SW 1271 (cell line): ENCODE measurements at regions not wholly inside any gene's neighbourhood (a gene's known extent, or its start where the extent isn't known, plus 50 kb on each side); places are given as distances from the start of the nearest gene placed in this dataset.

ENCODE experiments used
- DNase-seq, 2 experiments: peaks; one replicate each; lab custom pipeline; 2025; lab: John Stamatoyannopoulos, UW

DNA sequence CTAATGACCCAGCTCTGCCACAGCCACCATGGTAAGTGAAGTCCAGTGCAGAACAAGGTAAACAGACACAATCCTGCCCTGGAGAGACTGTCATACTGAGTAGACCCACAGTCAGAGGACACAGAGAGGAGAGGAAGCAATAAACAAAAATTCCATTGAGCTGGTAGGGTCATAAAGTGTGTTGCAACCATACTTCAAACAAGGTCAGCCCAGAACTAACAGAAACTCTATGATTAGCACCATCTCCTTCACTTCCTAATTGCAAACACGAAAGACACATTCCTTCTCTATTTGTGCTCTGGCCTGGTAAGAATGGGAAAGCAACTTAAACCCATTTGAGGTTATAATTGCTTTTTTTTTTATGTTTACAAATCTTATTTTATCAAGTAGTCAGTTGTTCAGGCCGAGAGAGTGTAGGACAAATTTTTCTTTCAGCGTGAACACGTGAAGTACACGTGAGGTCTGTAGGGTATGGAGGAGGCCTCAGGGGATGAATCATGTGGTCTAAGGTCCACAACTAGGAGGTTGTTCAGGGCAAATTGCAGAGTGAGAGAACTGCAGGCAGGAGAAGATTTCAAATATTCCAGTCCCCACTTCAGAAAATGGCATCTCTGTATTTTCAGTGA, 71.4 kb upstream of the GLS start:
- DNase-seq, result no peak

GRCh38 chr2:190809876-190810525, 70.6 kb upstream of the GLS start:
- DNase-seq, result no peak

DNA sequence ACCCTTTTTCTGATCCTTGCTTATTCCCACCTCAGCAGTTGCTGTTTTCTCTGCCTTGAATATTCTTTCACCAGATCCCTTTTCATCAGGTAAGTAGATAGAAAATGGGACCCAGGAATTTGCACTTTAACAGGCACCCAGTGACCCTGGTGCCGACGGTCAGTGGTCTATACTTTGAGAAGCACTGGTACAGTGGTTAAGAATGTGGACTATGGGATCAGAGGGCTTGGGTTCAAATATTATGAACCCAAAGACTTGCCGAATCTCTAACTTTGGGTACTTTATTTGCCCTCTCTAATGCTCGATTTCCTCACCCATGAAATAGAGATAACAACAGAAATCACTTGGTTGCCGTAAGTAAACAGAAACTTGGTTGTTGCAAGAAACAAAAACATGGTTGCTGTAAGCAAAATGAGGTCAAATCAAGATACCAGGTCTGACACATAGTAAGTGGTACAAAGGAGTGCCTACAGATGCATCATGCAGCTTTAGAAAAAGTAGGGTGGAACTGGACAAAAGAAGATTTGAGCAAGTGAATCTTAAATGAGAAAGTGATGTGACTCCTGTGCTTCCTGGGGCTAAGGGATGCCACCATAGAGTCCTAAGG, 69.5 kb upstream of the GLS start:
- no peak for DNase-seq

- no peak for DNase-seq
Measured at GRCh38 chr2:190811811-190812210, 68.8 kb upstream of the GLS start.

DNA sequence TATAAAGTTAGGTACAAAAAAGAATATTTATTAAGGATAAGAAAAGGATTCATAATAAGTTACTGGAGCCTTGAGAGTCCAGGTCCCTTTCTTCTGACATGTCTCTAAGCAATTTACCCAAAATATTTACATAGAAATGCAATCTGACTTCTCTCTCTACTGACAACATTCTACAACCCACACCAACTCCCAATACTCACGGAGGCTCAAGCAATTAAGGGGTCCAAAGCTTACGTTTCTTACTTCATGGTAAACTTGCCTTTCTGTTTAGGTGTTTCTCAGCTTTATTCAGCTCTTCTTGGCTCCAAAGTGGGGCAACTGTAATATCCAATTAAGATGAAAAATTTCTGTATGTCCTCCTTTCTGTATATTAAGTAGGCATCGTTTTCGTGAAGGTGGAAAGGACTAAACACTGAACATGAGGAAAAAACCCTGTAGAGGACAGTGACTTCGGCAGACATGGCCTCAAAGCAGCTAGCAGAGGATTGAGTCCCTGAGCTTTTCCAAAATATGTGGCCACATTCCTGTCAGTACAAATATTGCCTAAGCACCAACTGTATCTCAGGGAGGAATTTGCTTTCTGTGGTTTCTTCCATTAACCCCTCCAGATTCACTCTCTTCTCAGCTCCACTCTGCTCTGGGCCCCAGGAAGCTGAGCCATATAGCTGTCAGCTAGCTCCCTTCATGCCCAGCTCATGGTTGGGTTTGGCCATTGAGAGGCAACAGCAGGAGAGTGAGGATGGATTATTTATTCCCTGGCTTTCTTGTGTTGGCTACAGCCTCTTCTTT, 67.9 kb upstream of the GLS start:
- DNase-seq, result no peak

DNA sequence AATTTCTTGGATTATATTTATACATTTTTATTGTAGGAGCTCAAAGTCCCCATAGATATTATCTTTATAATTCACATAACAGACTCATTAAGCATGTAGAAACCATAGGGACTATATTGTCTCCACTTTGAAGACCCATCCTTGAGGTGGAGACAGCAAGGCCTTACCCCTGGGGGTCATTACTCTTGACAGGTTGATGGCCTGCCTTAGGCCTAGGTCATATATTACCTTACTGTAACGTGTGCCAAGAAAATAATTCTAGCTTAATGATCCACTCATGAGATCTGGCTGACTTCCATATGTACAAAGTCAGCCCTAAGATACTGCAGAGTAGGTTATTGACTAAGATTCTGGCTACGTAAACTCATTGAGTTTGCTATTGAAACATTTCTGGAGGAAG, 65.4 kb upstream of the GLS start:
- no peak for DNase-seq

GRCh38 chr2:190817082-190817481, 63.5 kb upstream of the GLS start:
- DNase-seq, result no peak

DNA sequence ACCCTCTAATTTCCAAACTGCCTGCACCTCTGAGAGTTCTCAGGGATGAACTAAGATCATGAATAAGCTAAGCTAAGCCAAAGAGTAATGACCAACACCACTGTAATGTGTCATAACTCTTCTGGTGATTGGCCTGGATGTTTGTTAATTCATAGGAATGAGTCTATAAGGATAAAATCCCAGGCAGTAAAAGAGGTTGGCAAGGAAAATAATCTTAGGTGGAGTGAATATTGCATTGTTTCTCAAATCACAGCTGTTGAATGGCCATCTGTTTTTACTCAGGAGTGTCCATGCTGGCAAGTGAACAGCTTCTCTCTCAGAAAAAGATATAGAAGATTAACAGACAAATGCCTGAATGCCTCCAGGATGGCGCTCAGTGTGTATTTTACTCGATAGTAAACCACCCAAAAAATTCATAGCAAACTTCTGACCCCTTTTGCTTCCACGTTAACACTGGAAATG, 60.8 kb upstream of the GLS start:
- no peak for DNase-seq

DNA sequence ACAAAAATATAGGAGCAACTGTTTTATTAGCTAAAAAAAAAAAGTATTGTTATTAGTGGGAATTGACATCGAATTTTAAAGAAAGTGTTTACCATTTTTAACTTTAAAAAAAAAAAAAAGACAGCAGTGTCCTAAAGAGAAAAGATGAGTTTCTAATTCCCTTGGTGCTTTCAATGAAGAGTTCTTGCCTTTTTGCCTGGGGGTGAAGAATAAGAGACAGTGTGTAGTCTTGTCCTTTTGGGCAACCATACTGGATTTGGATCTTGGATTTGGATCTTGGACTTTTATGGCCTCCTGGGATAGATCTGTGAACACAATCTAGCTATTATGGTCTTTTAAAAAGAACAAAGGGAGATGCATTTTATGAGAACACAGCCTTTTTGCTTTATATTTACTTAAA, 60.2 kb upstream of the GLS start:
- no peak for DNase-seq

- DNase-seq, result no peak
Measured at GRCh38 chr2:190822043-190822442, 58.6 kb upstream of the GLS start.

GRCh38 chr2:190827720-190828119, 52.9 kb upstream of the GLS start:
- DNase-seq, result no peak

DNA sequence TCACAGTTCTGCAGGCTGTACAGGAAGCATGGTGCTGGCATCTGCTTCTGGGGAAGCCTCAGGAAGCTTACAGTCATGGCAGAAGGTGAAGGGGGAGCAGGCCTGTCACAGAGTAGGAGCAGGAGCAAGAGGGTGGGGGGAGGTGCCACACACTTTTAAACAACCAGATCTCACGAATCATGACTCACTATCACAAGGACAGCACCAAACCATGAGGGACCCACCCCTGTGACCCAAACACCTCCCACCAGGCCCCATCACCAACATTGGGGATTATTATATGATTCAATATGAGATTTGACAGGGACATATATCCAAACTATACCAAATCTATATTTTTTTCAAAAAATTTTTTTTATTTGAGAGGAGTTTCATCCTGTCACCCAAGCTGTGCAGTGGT, 51.0 kb upstream of the GLS start:
- no peak for DNase-seq
